ENCODE measurements at regions not wholly inside any gene's neighbourhood (a gene's known extent, or its start where the extent isn't known, plus 50 kb on each side); places are given as distances from the start of the nearest gene placed in this dataset.

- TF ChIP-seq NFIC (IDR thresholded peaks at IDR 0.05): no peak
- no peak for TF ChIP-seq CEBPB (IDR thresholded peaks at IDR 0.05)
Observed at GRCh38 chr20:12928755-12929401, 79.9 kb upstream of the SPTLC3 start.

DNA sequence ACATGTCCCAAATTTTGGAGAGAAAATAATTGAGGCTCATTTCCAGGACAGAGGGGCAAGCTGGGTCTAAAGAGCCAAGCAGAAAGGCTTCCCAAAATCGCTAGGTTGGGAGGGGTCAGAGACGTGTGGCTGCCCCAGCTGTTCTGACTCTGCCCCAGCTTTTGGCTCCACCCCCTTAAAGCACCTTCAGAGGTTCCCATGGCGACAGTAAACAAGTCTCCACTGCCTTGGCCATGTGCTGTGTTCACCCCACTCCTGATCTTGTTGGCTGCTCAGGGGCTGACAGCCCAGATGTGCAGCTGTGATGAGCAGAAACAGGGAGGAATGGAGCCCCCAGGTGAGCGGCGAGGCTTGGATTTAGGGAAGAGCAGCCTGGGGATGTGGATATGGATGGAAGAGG lies 72.8 kb upstream of the SPTLC3 start:
- no peak for TF ChIP-seq TAF1 (IDR thresholded peaks at IDR 0.05; ENCODE audit: low read depth)
- TF ChIP-seq NFIC (IDR thresholded peaks at IDR 0.05): no peak
- no peak for TF ChIP-seq EGR1 (IDR thresholded peaks at IDR 0.05)
- TF ChIP-seq EP300 (IDR thresholded peaks at IDR 0.05; ENCODE audit: borderline replicate concordance): no peak
- no peak for TF ChIP-seq TCF12 (IDR thresholded peaks at IDR 0.05; ENCODE audit: low read depth)
- no peak for TF ChIP-seq RAD21 (IDR thresholded peaks at IDR 0.05; ENCODE audit: low read depth)
- TF ChIP-seq CREB1 (IDR thresholded peaks at IDR 0.05; ENCODE audit: low read depth): no peak
- TF ChIP-seq ZBTB7A (IDR thresholded peaks at IDR 0.05; ENCODE audit: low read depth): no peak
- TF ChIP-seq MAX (IDR thresholded peaks at IDR 0.05): no peak
- TF ChIP-seq CEBPB (IDR thresholded peaks at IDR 0.05): no peak
- no peak for TF ChIP-seq YY1 (IDR thresholded peaks at IDR 0.05; ENCODE audit: low read depth)
- TF ChIP-seq USF1 (IDR thresholded peaks at IDR 0.05): no peak
- no peak for TF ChIP-seq TEAD4 (IDR thresholded peaks at IDR 0.05)

GRCh38 chr20:12936524-12936923 lies 72.2 kb upstream of the SPTLC3 start:
- TF ChIP-seq MAX (IDR thresholded peaks at IDR 0.05): no peak
- no peak for TF ChIP-seq EGR1 (IDR thresholded peaks at IDR 0.05)
- TF ChIP-seq ZBTB7A (IDR thresholded peaks at IDR 0.05; ENCODE audit: low read depth): no peak
- TF ChIP-seq FOXM1 (IDR thresholded peaks at IDR 0.05; ENCODE audit: borderline replicate concordance, low read depth): no peak
- no peak for TF ChIP-seq USF1 (IDR thresholded peaks at IDR 0.05)
- no peak for TF ChIP-seq YY1 (IDR thresholded peaks at IDR 0.05; ENCODE audit: low read depth)
- TF ChIP-seq CREB1 (IDR thresholded peaks at IDR 0.05; ENCODE audit: low read depth): no peak
- TF ChIP-seq TAF1 (IDR thresholded peaks at IDR 0.05; ENCODE audit: low read depth): no peak
- TF ChIP-seq RAD21 (IDR thresholded peaks at IDR 0.05; ENCODE audit: low read depth): no peak
- no peak for TF ChIP-seq CEBPB (IDR thresholded peaks at IDR 0.05)
- TF ChIP-seq, protein P1, sequence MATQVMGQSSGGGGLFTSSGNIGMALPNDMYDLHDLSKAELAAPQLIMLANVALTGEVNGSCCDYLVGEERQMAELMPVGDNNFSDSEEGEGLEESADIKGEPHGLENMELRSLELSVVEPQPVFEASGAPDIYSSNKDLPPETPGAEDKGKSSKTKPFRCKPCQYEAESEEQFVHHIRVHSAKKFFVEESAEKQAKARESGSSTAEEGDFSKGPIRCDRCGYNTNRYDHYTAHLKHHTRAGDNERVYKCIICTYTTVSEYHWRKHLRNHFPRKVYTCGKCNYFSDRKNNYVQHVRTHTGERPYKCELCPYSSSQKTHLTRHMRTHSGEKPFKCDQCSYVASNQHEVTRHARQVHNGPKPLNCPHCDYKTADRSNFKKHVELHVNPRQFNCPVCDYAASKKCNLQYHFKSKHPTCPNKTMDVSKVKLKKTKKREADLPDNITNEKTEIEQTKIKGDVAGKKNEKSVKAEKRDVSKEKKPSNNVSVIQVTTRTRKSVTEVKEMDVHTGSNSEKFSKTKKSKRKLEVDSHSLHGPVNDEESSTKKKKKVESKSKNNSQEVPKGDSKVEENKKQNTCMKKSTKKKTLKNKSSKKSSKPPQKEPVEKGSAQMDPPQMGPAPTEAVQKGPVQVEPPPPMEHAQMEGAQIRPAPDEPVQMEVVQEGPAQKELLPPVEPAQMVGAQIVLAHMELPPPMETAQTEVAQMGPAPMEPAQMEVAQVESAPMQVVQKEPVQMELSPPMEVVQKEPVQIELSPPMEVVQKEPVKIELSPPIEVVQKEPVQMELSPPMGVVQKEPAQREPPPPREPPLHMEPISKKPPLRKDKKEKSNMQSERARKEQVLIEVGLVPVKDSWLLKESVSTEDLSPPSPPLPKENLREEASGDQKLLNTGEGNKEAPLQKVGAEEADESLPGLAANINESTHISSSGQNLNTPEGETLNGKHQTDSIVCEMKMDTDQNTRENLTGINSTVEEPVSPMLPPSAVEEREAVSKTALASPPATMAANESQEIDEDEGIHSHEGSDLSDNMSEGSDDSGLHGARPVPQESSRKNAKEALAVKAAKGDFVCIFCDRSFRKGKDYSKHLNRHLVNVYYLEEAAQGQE (IDR thresholded peaks at IDR 0.05; ENCODE audit: low read depth): no peak
- TF ChIP-seq EP300 (IDR thresholded peaks at IDR 0.05; ENCODE audit: borderline replicate concordance): no peak
- no peak for TF ChIP-seq TCF12 (IDR thresholded peaks at IDR 0.05; ENCODE audit: low read depth)
- no peak for TF ChIP-seq NFIC (IDR thresholded peaks at IDR 0.05)

GRCh38 chr20:12941025-12941424 lies 67.7 kb upstream of the SPTLC3 start:
- no peak for TF ChIP-seq EGR1 (IDR thresholded peaks at IDR 0.05)
- TF ChIP-seq CREB1 (IDR thresholded peaks at IDR 0.05; ENCODE audit: low read depth): no peak
- no peak for TF ChIP-seq TAF1 (IDR thresholded peaks at IDR 0.05; ENCODE audit: low read depth)
- no peak for TF ChIP-seq USF1 (IDR thresholded peaks at IDR 0.05)

DNA sequence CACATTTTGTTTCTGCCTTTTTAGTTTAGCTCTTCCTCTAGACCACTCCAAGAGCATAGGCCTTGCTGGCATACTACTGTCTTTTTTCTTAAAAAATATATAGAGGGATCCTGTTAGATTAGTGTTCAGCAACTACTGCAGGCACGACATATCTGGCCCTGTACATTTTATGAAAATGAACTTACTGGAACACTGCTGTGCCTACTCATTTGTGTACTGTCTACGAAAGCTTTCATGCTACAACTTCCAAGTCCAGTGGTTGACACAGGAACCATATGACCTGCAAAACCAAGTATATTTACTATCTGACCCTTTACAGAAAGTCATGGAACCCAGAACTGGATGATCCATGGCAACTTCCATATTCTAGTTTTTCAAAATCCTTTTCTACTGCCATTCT lies 66.6 kb upstream of the SPTLC3 start:
- no peak for TF ChIP-seq EGR1 (IDR thresholded peaks at IDR 0.05)
- no peak for TF ChIP-seq USF1 (IDR thresholded peaks at IDR 0.05)
- TF ChIP-seq EP300 (IDR thresholded peaks at IDR 0.05; ENCODE audit: borderline replicate concordance): no peak
- no peak for TF ChIP-seq YY1 (IDR thresholded peaks at IDR 0.05; ENCODE audit: low read depth)
- no peak for TF ChIP-seq CEBPB (IDR thresholded peaks at IDR 0.05)
- TF ChIP-seq, protein P1 (IDR thresholded peaks at IDR 0.05; ENCODE audit: low read depth): no peak
- no peak for TF ChIP-seq TCF12 (IDR thresholded peaks at IDR 0.05; ENCODE audit: low read depth)
- TF ChIP-seq NFIC (IDR thresholded peaks at IDR 0.05): no peak

- TF ChIP-seq TEAD4 (IDR thresholded peaks at IDR 0.05) (no peak), CEBPB (IDR thresholded peaks at IDR 0.05) (no peak), TAF1 (IDR thresholded peaks at IDR 0.05; ENCODE audit: low read depth) (no peak), EP300 (IDR thresholded peaks at IDR 0.05; ENCODE audit: borderline replicate concordance) (no peak), YY1 (IDR thresholded peaks at IDR 0.05; ENCODE audit: low read depth) (no peak), CREB1 (IDR thresholded peaks at IDR 0.05; ENCODE audit: low read depth) (no peak), RAD21 (IDR thresholded peaks at IDR 0.05; ENCODE audit: low read depth) (no peak), USF1 (IDR thresholded peaks at IDR 0.05) (no peak), TCF12 (IDR thresholded peaks at IDR 0.05; ENCODE audit: low read depth) (no peak), EGR1 (IDR thresholded peaks at IDR 0.05) (no peak), ZBTB7A (IDR thresholded peaks at IDR 0.05; ENCODE audit: low read depth) (no peak), NFIC (IDR thresholded peaks at IDR 0.05) (no peak), FOXM1 (IDR thresholded peaks at IDR 0.05; ENCODE audit: borderline replicate concordance, low read depth) (no peak), MAX (IDR thresholded peaks at IDR 0.05) (no peak)
- TF ChIP-seq, protein P1 (IDR thresholded peaks at IDR 0.05; ENCODE audit: low read depth): no peak
Observed at GRCh38 chr20:12946789-12947188, 62.0 kb upstream of the SPTLC3 start.

Measured in Ishikawa (cell line).